ENCODE measurements at regions not wholly inside any gene's neighbourhood (a gene's known extent, or its start where the extent isn't known, plus 50 kb on each side); places are given as distances from the start of the nearest gene placed in this dataset.
"Not testable (repeated sequence)": the region's sequence is repeated elsewhere in the genome, so short reads cannot be mapped to it uniquely, and the experiment has no call there.

DNA sequence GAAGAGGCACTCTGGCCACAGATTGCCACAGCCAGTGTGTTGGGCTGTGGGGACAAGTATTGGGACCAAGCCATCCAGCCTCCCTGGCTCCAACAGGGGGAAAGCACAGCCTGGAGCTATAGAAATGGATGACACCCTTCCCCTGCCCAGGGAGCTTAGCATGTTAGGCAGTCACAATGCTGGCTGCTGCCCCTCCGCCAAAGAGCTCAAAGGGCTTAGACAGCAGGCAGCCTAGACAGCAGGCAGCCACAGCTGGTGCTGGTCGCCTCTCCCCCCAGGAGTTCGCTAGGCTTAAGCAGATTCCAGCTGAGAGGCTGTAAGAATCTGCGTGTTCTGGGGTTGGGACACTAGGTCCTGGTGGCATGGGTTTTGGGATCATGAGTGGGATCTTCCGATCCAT is 94.5 kb upstream of the MXRA5 start:
- no peak for DNase-seq (ENCODE audit: low read depth)

DNA sequence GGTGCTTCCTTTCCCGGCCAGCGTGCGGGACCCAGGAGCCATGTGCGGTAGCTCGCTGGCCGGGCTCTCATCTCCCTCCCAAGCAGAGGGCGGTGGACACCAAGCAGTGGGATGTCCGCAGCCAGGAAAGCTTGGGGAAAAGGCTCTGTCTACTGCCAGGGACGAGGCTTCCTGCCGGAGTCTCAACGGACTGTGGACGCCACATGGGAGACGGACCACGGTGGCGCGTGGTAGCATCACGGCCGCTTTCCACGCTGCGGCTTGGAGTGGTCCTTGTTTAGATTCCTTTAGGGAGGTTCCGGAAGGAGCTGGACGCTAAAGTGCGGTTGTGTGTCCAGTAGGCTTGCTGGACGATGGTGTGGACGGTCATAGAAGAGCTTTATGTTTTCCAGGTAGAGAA is 89.5 kb upstream of the MXRA5 start:
- not testable (repeated sequence) for DNase-seq (ENCODE audit: low read depth)

GRCh38 chrX:3435057-3435456 is 88.6 kb upstream of the MXRA5 start:
- no peak for DNase-seq (ENCODE audit: low read depth)

GRCh38 chrX:3428792-3429191 is 82.3 kb upstream of the MXRA5 start:
- no peak for DNase-seq (ENCODE audit: low read depth)

DNA sequence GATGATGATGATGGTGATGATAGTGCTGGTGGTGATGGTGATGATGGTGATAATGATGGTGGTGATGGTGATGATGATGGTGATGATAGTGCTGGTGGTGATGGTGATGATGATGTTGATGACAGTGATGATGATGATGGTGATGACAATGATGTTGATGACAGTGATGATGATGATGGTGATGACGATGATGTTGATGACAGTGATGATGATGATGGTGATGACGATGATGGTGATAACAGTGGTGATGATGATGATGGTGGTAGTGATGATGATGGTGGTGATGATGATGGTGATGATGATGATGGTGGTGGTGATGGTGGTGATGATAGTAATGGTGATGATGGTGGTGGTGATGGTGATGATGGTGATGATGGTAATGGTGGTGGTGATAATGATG is 80.1 kb upstream of the MXRA5 start:
- DNase-seq (ENCODE audit: low read depth), result no peak

- DNase-seq (ENCODE audit: low read depth), result no peak
Observed at GRCh38 chrX:3425031-3425430, 78.6 kb upstream of the MXRA5 start.

DNA sequence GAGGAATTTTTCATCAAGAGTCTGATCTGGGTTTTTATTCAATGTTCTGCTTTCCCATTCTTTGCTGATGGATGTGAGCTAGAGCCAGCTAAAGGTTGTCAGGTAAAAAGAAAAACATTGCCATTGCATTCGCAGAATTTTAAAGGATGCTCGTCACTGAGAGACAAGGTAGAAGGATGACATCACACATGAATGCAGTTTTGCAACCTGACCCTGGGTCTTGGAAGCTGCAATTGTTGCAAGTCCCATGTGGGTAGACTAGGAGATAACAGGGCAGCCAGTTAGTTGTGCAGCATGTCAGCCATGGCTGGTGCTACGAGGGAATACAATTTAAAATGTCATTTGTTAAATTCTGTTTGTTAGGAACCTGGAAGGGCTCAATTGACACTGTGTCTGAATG is 73.9 kb upstream of the MXRA5 start:
- no peak for DNase-seq (ENCODE audit: low read depth)

DNA sequence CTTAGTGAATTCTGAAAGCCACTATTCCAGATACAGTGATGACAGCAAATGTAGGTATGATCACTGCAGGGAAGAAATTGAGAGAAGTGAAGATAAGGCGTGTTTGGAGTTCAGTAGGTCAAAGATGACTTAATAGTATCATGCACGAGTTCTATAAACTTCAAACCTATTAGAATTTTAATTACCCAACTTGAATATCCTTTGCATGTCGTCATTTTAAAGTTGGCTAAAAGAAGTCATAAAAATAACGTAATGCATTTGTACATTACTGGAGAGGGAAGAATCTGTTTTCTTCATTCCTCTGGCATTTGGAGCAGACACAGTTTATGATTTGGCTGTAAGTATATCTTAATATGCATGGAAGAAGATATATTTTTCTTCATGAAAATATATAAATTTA is 68.6 kb upstream of the MXRA5 start:
- no peak for DNase-seq (ENCODE audit: low read depth)

DNA sequence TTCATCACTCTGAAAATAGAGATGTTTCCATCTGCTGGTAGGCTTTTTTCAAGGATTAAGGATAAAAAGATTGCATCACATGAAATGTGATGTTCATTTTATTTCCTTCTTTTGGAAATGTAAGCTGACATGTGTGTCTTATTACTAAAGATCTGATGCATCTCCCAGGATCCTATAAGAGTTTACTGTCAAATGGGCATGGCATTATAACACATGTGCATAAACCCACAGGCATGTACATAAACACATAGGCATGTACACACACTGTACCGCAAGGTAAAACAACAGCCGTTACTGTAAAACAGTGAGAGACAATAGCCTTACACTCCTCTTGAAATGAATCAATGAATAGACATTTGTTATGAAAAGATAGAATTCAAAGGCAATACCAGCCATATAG is 65.2 kb upstream of the MXRA5 start:
- DNase-seq (ENCODE audit: low read depth), result not testable (repeated sequence)

DNA sequence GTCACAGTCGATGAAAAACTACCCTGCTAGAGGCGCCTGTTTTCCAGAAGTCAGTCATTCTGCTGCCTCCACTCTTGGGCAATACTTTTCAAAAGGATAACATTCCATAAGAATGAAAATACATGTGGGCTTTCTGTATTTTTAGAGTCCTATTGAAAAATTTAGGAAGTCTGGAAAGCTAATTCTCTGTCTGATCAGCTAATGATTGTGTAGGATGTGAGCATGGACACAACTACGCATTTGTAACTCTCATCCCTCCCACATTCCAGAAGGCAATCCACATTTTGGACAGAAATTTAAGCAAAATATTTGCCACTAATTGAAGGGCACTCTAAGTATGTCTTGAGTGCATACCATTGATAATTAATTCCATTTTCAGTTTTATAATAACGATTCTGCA is 63.5 kb upstream of the MXRA5 start:
- DNase-seq (ENCODE audit: low read depth), result peak; percentile 32

DNA sequence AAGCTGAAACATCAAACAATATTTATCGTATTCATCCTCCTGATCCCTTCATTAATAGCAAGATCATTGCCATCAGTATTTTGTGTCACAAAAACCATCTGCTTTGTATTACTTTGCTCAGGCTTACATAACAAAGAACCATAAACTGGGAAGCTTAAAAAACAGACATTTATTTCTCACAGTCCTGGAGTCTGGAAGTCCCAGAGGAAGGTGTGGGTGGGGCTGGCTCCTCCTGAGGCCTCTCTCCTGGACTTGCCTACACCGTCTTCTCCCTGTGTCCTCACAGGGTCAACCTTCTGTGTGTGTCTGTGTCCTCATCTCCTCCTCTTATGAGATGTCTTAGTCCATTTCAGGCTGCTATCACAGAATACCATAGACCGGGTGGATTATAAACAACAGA is 61.3 kb upstream of the MXRA5 start:
- no peak for DNase-seq (ENCODE audit: low read depth)

DNA sequence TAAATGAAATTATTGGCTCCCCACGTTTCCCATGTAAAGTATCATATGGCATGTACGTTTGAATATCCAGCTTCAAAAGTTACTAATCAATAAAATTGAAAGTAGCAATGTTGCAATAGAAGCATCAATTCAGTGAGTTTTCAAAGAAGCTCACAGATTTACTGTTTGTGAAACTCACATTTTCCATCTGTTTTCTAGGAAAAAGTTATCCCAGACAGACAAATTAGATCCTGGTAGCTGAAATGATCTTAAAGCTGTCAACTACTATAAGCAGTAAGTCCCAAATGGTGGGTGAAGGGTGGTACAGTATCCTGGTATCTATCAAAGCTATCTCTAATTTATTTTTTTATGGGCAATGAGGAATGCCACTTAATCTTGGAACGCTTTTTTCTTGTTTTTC is 60.7 kb upstream of the MXRA5 start:
- DNase-seq (ENCODE audit: low read depth), result no peak

GRCh38 chrX:3403748-3404147 is 57.3 kb upstream of the MXRA5 start:
- peak; percentile 31 for DNase-seq (ENCODE audit: low read depth)
